ENCODE measurements at regions not wholly inside any gene's neighbourhood (a gene's known extent, or its start where the extent isn't known, plus 50 kb on each side); places are given as distances from the start of the nearest gene placed in this dataset.

- no peak for TF ChIP-seq EZH2phosphoT487 (IDR thresholded peaks at IDR 0.05; ENCODE audit: borderline replicate concordance)
- no peak for TF ChIP-seq JUND (IDR thresholded peaks at IDR 0.05)
- no peak for TF ChIP-seq ZNF274 (IDR thresholded peaks at IDR 0.05; ENCODE audit: low read depth, low read length)
- no peak for TF ChIP-seq ZFX (IDR thresholded peaks at IDR 0.05)
- TF ChIP-seq POLR2A (IDR thresholded peaks at IDR 0.05; ENCODE audit: borderline replicate concordance, extremely low read depth, insufficient read depth, insufficient read length): no peak
- TF ChIP-seq, protein P1, sequence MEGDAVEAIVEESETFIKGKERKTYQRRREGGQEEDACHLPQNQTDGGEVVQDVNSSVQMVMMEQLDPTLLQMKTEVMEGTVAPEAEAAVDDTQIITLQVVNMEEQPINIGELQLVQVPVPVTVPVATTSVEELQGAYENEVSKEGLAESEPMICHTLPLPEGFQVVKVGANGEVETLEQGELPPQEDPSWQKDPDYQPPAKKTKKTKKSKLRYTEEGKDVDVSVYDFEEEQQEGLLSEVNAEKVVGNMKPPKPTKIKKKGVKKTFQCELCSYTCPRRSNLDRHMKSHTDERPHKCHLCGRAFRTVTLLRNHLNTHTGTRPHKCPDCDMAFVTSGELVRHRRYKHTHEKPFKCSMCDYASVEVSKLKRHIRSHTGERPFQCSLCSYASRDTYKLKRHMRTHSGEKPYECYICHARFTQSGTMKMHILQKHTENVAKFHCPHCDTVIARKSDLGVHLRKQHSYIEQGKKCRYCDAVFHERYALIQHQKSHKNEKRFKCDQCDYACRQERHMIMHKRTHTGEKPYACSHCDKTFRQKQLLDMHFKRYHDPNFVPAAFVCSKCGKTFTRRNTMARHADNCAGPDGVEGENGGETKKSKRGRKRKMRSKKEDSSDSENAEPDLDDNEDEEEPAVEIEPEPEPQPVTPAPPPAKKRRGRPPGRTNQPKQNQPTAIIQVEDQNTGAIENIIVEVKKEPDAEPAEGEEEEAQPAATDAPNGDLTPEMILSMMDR (IDR thresholded peaks at IDR 0.05 in 2 of 3, conservative IDR thresholded peaks at IDR 0.05 in 1 of 3; ENCODE audit: borderline replicate concordance in 1 of 3, insufficient read depth in 1 of 3, low read depth in 2 of 3, low read length in 2 of 3): no peak
- TF ChIP-seq ATF3 (IDR thresholded peaks at IDR 0.05): no peak
- no peak for TF ChIP-seq EZH2 (IDR thresholded peaks at IDR 0.05)
- TF ChIP-seq ZBTB33 (IDR thresholded peaks at IDR 0.05; ENCODE audit: extremely low read depth, insufficient replicate concordance, low read length): no peak
- TF ChIP-seq POLR2AphosphoS5 (IDR thresholded peaks at IDR 0.05; ENCODE audit: low read depth, low read length): no peak
Measured at GRCh38 chr1:30610917-30611316, 112.5 kb downstream of the MATN1 start.

All from HCT116 (cell line).